Stimulated activated CD4-positive, alpha-beta T cell treated with anti-CD3 and anti-CD28 coated beads, Interleukin-12 subunit alpha, Interleukin-12 subunit beta, amount 100 ng/mL, for 4 hours (primary cell): ENCODE measurements at regions not wholly inside any gene's neighbourhood (a gene's known extent, or its start where the extent isn't known, plus 50 kb on each side); places are given as distances from the start of the nearest gene placed in this dataset.
"Not testable (repeated sequence)": the region's sequence is repeated elsewhere in the genome, so short reads cannot be mapped to it uniquely, and the experiment has no call there.

Experiments
- DNase-seq: peaks from one replicate; pipeline ENCODE4 v3.0.0-alpha.2; 2020

GRCh38 chr15:32536507-32537172 is 56.6 kb upstream of the GOLGA8N start:
- DNase-seq: peak; percentile 29

GRCh38 chr15:32536057-32536493 is 57.2 kb upstream of the GOLGA8N start:
- not testable (repeated sequence) for DNase-seq

DNA sequence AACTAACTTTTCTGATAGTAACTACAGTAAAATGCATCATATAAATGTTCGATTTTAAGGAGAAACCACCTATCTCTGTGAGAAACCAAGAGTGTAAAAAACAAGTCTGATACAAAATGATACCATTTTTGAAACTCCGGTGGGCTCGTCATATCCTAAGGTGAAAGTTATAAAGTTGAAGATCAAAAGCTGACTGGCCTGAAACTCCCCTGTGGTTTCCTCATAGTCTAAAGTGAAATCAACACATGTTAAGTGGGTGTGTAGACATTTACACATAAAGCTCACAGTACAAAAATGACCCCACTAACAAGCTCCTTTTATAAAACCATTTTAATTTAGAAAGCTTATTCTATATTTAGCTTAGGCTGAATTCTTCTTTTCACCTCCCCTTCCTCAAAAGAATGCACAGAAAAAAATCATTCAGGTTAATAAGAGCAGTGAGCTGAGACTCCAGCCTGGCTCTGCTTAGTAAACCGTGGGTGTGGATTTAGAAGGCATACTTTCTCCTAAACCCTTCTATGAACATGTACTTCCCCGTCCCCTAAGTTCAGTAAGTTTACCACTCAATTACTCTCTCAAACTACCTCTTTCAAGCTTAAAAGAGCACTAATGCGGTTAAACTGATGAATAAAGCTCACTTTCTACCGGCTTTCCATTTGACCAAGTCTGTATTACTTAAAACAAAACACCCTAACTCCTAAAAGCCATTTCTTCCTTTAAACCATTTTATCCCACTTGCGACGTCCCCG is 57.9 kb upstream of the GOLGA8N start:
- not testable (repeated sequence) for DNase-seq

- not testable (repeated sequence) for DNase-seq
Observed at GRCh38 chr15:32522900-32523299, 67.5 kb upstream of the GOLGA8O start.

DNA sequence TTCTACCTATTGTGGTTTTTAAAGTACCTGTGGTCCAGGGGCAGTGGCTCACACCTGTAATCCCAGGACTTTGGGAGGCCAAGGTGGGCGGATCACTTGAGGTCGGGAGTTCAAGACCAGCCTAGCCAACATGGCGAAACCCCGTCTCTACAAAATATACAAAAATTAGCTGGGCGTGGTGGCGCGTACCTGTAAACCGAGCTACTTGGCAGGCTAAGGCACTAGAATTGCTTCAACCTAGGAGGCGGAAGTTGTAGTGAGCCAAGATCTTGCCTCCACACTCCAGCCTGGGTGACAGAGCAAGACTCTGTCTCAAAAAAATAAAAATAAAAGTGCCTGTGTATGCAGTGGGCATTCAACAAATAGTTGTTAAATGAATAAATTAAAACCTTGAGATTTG is 67.0 kb upstream of the GOLGA8O start:
- not testable (repeated sequence) for DNase-seq

DNA sequence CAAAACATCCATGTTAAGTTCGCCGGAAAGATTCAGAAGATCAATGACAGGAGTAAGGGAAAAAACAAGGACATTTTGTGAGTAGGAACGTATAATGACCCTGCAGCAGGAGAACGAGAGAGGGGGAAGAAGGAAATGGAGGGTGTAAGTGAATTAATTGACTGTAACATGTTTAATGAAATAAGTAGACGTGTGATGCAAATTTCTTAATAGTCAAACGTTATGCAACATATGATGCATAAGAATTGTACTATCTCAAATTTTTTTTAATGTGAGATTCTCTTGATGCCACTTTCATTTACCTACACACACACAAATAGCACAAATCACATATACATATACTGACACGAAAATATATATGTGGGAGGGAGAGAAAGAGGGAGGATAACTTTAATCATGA is 63.5 kb upstream of the GOLGA8O start:
- DNase-seq: not testable (repeated sequence)

GRCh38 chr15:32518013-32518412 is 62.6 kb upstream of the GOLGA8O start:
- DNase-seq: not testable (repeated sequence)

GRCh38 chr15:32516954-32517353 is 61.5 kb upstream of the GOLGA8O start:
- DNase-seq: not testable (repeated sequence)

- DNase-seq: not testable (repeated sequence)
Observed at GRCh38 chr15:32513378-32513777, 57.9 kb upstream of the GOLGA8O start.

DNA sequence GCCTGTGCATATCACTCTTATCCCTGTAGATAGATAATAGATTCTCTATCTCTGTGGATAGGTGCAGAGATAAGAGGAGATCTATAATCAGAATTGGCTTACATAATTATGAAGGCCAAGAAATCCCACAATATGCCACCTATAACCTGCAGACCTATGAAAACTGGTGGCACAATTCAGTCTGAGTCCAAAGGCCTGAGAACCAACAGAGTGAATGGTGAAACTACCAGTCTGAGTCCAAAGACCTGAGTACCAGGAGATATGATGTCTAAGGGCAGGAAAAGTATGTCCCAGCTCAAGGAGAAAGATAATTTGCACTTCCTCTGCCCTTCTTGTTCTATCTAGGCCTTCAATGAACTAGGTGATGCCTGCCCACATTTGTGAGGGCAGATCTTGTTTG is 54.6 kb upstream of the GOLGA8O start:
- DNase-seq: not testable (repeated sequence)

- DNase-seq: not testable (repeated sequence)
Observed at GRCh38 chr15:32508081-32508480, 52.6 kb upstream of the GOLGA8O start.

- DNase-seq: not testable (repeated sequence)
Observed at GRCh38 chr15:32506787-32507186, 51.4 kb upstream of the GOLGA8O start.

- not testable (repeated sequence) for DNase-seq
Observed at GRCh38 chr15:32505633-32506032, 50.2 kb upstream of the GOLGA8O start.
